ENCODE measurements at regions not wholly inside any gene's neighbourhood (a gene's known extent, or its start where the extent isn't known, plus 50 kb on each side); places are given as distances from the start of the nearest gene placed in this dataset.

GRCh38 chr9:27784847-27785713, 211.8 kb upstream of the C9orf72 start:
- no peak for TF ChIP-seq CTCF (conservative IDR thresholded peaks at IDR 0.05; ENCODE audit: low read depth)
- DNase-seq (ENCODE audit: low spot score), result no peak
- CTCF ChIA-PET, result interaction anchor here (0.6 kb wide), 1 partner anchor 76 kb away, joined by 3 read pairs; no protein-coding TSS in a partner anchor
- H3K27ac ChIP-seq, result no peak overlapping the region
- POLR2A ChIA-PET (ENCODE audit: low non-redundant PET), result no interaction called here

DNA sequence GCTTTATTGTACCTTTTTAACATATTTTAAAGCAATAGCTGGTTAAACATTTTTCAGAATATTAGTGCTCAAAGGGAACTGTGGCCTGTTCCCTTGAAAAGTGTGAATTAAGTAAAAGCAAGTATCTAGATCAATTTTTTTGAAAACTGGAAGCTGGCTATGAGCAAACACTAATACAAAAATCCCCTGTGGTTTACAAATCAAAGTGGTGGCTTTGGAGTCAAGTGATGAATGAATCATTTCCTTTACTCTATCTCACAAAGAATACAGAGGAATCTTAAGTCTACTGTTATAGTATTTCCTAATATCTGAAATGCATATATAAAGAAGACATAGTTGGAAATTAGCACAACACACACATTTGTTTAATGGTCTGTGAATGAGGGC, 212.4 kb upstream of the C9orf72 start:
- CTCF ChIA-PET, result interaction anchor here (0.6 kb wide), 1 partner anchor 75 kb away, joined by 3 read pairs; no protein-coding TSS in a partner anchor
- no peak for TF ChIP-seq CTCF (conservative IDR thresholded peaks at IDR 0.05; ENCODE audit: low read depth)
- no peak overlapping the region for H3K27ac ChIP-seq
- DNase-seq (ENCODE audit: low spot score), result peak; percentile 28
- POLR2A ChIA-PET (ENCODE audit: low non-redundant PET), result no interaction called here

GRCh38 chr9:27787891-27788290, 214.6 kb upstream of the C9orf72 start:
- ChIA-PET POLR2A (ENCODE audit: low non-redundant PET) (no interaction called here), CTCF (interaction anchor here (0.6 kb wide), 1 partner anchor 1055 kb away, joined by 4 read pairs; no protein-coding TSS in a partner anchor)
- TF ChIP-seq CTCF (conservative IDR thresholded peaks at IDR 0.05; ENCODE audit: low read depth), result no peak
- no peak for DNase-seq (ENCODE audit: low spot score)
- no peak overlapping the region for H3K27ac ChIP-seq

- POLR2A ChIA-PET (ENCODE audit: low non-redundant PET), result no interaction called here
- CTCF ChIA-PET, result no interaction called here
- DNase-seq (ENCODE audit: low spot score), result peak; percentile 37
- H3K27ac ChIP-seq, result no peak overlapping the region
- TF ChIP-seq CTCF (conservative IDR thresholded peaks at IDR 0.05; ENCODE audit: low read depth), result no peak
These were observed 218.0 kb upstream of the C9orf72 start for GRCh38 chr9:27791311-27791710.

- ChIA-PET POLR2A (ENCODE audit: low non-redundant PET) (no interaction called here), CTCF (interaction anchor here (0.6 to 0.7 kb wide), 2 partner anchors 24 to 1965 kb away, joined by 3 to 4 read pairs; no protein-coding TSS in a partner anchor)
- TF ChIP-seq CTCF (conservative IDR thresholded peaks at IDR 0.05; ENCODE audit: low read depth), result no peak
These were observed 219.8 kb upstream of the C9orf72 start for GRCh38 chr9:27792971-27793689.

DNA sequence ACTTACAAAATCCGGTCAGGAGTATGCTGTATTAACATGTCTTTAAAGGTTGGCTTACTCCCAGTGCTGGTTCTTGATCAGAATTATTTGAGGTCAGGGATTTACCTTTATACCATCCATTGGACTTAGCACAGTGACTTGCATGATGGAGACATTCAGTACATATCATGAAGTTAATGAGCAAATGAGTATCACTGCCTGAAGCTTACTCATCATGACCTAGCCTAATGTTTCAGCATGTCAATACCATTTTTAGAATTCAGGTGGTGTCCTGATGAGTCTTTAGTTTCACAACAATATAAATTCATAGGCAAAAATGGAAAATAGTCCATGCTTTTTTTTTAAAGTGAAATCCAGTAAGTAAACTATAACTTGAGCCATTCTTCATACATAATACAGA, 226.0 kb upstream of the C9orf72 start:
- DNase-seq (ENCODE audit: low spot score), result no peak
- H3K27ac ChIP-seq, result no peak overlapping the region
- CTCF ChIA-PET, result interaction anchor here (0.5 kb wide), 1 partner anchor 10 kb away, joined by 4 read pairs; no protein-coding TSS in a partner anchor
- no peak for TF ChIP-seq CTCF (conservative IDR thresholded peaks at IDR 0.05; ENCODE audit: low read depth)
- POLR2A ChIA-PET (ENCODE audit: low non-redundant PET), result no interaction called here

More at GRCh38 chr9:27792971-27793689, 219.8 kb upstream of the C9orf72 start:
- no peak for DNase-seq (ENCODE audit: low spot score)
- H3K27ac ChIP-seq, result no peak overlapping the region

Measured in RWPE1 (cell line).